GM12875 (cell line): ENCODE measurements at regions not wholly inside any gene's neighbourhood (a gene's known extent, or its start where the extent isn't known, plus 50 kb on each side); places are given as distances from the start of the nearest gene placed in this dataset.

Experiments
- H3K4me3 ChIP-seq: one replicate; pipeline ENCODE4 v1.5.1; 2011; ENCODE audit warnings: low read depth, low read length, control low read depth
- TF ChIP-seq, protein P1 (sequence below): IDR thresholded peaks from 2 replicates; pipeline ENCODE4 v1.5.1; 2011; ENCODE audit warnings: low read depth, mild to moderate bottlenecking, control low read depth, inconsistent platforms, low read length, moderate library complexity, borderline replicate concordance; ENCODE audit not compliant: insufficient read depth

DNA sequence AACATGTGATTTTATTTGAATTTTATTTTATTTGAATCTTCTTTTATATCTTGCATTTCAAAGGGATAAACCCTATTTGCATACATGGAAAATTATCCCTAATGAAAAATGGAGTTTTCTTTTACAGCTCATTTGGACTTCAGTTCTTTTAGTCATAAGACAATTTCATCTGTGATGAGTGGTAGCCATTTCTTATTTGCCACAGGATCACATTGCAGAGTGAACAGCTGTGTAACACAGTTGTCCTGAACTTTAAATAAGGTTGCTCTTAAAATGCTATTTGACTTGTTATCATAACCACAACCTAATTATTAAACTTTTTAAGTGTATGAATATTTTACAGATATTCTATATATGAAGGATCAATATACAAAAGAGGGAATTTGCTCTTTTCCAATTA lies 221.7 kb upstream of the ROPN1 start:
- TF ChIP-seq, protein P1, sequence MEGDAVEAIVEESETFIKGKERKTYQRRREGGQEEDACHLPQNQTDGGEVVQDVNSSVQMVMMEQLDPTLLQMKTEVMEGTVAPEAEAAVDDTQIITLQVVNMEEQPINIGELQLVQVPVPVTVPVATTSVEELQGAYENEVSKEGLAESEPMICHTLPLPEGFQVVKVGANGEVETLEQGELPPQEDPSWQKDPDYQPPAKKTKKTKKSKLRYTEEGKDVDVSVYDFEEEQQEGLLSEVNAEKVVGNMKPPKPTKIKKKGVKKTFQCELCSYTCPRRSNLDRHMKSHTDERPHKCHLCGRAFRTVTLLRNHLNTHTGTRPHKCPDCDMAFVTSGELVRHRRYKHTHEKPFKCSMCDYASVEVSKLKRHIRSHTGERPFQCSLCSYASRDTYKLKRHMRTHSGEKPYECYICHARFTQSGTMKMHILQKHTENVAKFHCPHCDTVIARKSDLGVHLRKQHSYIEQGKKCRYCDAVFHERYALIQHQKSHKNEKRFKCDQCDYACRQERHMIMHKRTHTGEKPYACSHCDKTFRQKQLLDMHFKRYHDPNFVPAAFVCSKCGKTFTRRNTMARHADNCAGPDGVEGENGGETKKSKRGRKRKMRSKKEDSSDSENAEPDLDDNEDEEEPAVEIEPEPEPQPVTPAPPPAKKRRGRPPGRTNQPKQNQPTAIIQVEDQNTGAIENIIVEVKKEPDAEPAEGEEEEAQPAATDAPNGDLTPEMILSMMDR, result no peak
- H3K4me3 ChIP-seq, result no peak overlapping the region

DNA sequence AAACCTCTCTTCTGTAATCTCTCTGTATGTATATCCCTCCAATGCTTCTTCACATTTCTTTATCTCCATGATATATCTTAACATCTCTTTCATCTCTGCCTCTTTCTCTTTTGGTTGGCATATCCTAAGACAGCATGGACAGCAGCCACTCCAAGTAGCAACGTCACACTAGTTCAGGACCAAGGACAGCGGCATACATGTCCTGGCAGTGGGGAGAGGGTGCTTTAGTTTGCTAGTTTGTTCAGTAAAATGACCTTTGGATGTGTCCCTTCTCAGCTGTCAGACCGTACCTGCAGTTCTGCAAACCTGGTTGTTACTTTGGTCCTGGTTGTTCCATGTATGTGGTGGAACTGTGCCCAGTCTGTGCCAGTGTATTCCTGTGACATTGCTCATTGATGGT lies 225.6 kb upstream of the ROPN1 start:
- H3K4me3 ChIP-seq, result no peak overlapping the region
- TF ChIP-seq, protein P1, result no peak

DNA sequence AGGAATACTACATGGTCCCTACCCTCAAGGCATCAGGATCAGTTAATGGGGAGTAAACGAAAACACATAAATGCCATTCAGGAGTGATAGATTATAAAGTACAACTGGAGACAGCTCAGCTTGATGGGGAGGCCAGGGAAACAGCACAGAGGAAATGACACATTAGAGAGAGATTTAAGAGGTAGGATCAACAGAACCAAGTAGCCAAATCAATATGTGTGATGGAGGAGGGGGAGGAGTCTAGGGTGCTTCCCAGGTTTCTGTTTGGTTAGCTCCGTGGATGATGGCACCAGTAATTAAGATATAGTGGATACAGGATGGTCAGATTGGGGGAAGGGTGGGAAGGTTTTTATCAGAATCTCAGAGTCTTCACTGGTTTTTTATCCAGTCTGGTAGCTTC lies 229.5 kb upstream of the ROPN1 start:
- H3K4me3 ChIP-seq, result no peak overlapping the region
- TF ChIP-seq, protein P1, result no peak

DNA sequence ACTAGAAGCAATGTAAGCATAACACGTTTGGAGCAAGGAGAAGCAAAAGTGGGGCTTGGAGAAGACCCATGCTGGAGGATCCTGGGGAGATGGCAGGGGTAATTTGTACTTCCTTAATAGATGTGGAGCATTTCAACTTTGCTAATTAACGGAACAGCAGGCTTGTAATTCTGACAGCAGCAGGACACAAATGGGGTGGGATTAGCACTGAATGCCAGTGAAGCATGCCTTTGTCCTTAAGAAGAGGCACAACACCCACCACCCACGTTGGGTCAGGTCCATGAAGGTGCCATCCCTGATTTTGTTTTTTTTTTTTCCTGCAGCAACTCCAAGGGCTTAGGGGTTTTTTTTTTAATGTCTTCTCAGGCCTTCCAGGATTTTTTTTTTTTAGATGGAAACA lies 231.9 kb upstream of the ROPN1 start:
- H3K4me3 ChIP-seq, result no peak overlapping the region
- TF ChIP-seq, protein P1, result no peak

DNA sequence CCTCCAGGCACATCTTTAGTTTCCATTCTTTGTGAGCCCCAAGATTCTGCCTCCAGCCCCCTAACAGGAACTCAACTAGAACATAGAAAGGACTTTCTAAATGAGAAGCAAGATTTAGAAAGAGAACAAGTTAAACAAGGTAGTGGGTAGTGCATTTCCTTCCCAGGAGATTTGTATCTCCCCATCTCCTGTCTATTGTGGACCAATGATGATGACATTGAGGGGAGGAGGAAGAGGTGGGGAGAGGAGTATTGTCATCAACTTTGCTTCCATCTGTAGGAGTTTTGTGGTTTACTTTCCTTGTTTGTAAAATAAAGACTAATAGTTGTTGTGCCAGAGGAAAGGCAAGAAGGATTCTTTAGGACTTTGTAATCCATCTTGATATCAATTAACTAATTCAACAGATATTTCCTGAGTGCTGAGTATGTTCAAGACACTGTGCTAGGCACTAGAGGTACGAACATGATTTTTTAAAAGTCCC lies 235.3 kb upstream of the ROPN1 start:
- no peak overlapping the region for H3K4me3 ChIP-seq

DNA sequence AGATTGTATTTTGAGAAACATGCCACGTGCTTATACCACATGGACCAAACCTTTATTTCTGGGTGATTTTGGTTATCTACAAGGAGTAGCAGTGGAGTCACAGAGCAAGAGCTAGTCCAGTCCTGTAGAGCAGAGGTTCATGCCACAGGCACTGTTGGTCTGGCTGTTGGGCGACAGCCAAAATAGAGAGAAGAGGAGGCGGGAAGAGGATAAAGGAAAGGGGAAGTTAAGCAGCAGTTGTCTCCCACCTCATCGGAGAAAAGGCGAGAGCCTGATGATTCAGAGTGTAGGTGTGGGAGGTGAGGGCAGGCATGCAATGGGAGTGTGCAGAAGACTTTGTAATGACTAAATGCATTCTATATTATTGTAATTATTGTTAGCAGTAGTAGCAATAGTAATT lies 237.5 kb upstream of the ROPN1 start:
- H3K4me3 ChIP-seq, result no peak overlapping the region
- TF ChIP-seq, protein P1, result no peak

More for the DNA sequence above, 235.3 kb upstream of the ROPN1 start:
- TF ChIP-seq, protein P1, result no peak

DNA sequence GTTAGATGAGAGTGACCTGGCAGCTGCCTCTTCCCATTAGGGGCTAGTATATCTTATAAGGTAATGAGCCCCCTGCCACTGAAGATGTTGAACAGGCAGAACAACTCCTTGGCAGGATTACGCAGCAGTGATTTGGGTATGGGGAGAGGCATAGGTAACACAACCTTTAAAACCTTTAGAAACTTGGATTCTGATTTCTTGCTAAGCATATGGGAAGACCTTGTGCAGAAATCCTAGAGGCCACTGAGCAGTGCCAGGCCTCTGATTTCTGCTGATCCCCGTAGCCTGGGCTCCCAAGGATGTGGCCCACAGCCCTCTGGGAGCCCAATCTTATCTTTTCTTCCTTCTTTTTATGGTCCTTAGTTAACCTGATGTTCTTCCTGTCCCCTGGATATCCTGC lies 237.9 kb upstream of the ROPN1 start:
- no peak overlapping the region for H3K4me3 ChIP-seq
- TF ChIP-seq, protein P1, result no peak
